Activated CD4-positive, alpha-beta T cell treated with anti-CD3 and anti-CD28 coated beads, Interleukin-2, amount 10 ng/mL, durations not matched to agents 24 days and 14 days (primary cell): ENCODE measurements at regions not wholly inside any gene's neighbourhood (a gene's known extent, or its start where the extent isn't known, plus 50 kb on each side); places are given as distances from the start of the nearest gene placed in this dataset.

Source experiments
- DNase-seq: peaks from one replicate; pipeline ENCODE4 v3.0.0; 2022
- H3K27ac Mint-ChIP-seq: one replicate; pipeline ENCODE4 v1.8.0; 2022; ENCODE audit warnings: mild to moderate bottlenecking, mixed read lengths
- H3K27me3 Mint-ChIP-seq: one replicate; pipeline ENCODE4 v1.8.0; 2022; ENCODE audit warnings: mixed read lengths
- H3K36me3 Mint-ChIP-seq: one replicate; pipeline ENCODE4 v1.8.0; 2022; ENCODE audit warnings: low read depth, mild to moderate bottlenecking, mixed read lengths
- H3K4me1 Mint-ChIP-seq: one replicate; pipeline ENCODE4 v1.8.0; 2021; ENCODE audit warnings: mixed read lengths
- H3K4me3 Mint-ChIP-seq: one replicate; pipeline ENCODE4 v1.8.0; 2022; ENCODE audit warnings: mild to moderate bottlenecking, moderate library complexity, mixed read lengths
- H3K9me3 Mint-ChIP-seq: one replicate; pipeline ENCODE4 v1.8.0; 2021; ENCODE audit warnings: mixed read lengths
- intact Hi-C: fragments of 100-400 bp; cut with micrococcal nuclease; formaldehyde crosslinking; loops from one replicate; pipeline ENCODE4 v1.15.1; 2023

DNA sequence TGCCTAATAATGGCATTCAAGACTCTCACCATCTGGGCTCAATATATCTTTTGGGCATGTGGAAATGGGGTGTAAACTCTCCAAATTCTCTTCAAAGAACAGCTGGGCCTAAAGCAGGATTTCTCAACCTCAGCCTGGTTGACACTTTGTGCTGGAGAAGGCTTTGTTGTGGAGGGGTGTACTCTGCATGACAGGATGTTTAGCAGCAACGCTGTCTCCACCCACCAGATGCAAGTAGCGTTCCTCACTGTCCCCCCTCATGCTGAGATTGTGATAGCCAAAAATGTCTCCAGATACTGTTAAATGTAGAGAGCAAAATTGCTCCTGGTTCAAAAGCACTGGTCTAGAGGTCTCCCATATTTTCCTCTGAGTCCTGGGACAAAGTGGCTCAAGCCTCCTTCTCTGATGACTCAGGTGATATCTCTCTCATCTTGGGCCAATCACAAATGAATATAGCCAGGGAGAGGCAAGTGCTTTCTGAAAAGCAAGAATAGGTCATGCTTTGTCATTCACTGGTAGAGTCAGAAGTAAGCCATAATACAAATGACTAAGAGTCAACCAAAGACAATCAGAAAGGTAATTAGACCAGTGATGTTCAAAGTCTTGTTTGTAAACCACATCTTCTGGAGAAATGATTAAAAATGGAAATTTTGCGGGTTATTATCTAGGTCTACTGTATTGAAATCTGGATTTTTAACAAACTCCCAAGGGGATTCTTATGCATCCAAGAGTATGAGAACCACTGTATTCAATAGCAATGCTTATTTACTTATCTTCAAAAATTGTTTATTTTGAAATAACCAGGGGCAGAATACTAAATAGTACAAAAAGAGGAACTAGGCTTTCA, 330.8 kb downstream of the PTEN start:
- peaks cover 25% of the 10 kb centered on the region for H3K4me1 Mint-ChIP-seq
- peak overlapping the region; percentile 39 for H3K4me3 Mint-ChIP-seq
- H3K27me3 Mint-ChIP-seq: peaks cover 2% of the 10 kb centered on the region
- intact Hi-C loops: loop anchor here (1.0 to 5.0 kb wide), 3 partner anchors 42 to 103 kb away; no protein-coding TSS in a partner anchor
- peaks cover 20% of the 10 kb centered on the region for H3K9me3 Mint-ChIP-seq
- H3K27ac Mint-ChIP-seq: peak overlapping the region; percentile 79
- H3K36me3 Mint-ChIP-seq: no peaks in the 10 kb centered on the region
- DNase-seq: peak; percentile 85

DNA sequence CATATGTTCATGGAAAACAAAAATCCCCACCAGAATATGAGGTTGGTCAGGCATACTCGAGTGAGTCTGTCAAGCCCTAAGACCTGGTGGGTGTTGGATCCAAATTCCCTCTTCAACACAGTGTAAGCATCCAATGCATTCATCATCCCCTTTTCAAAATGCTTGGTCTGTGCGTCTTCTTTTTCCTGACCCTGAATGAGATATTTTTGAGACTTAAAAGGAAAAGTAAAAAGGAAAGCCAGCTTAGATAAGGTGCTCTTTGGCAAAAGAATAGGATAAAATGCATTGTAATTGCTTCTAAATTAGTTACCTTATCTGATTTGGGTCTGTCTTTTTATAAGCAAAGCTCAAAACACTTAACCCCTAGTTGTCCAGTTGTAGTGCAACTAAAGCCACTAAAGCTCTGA, 331.5 kb downstream of the PTEN start:
- peaks cover 25% of the 10 kb centered on the region for H3K4me1 Mint-ChIP-seq
- no peaks in the 10 kb centered on the region for H3K36me3 Mint-ChIP-seq
- no peak overlapping the region for H3K4me3 Mint-ChIP-seq
- H3K9me3 Mint-ChIP-seq: peaks cover 24% of the 10 kb centered on the region
- peaks cover 2% of the 10 kb centered on the region for H3K27me3 Mint-ChIP-seq
- DNase-seq: no peak
- H3K27ac Mint-ChIP-seq: no peak overlapping the region
- intact Hi-C loops: loop anchor here (1.0 to 5.0 kb wide), 3 partner anchors 43 to 104 kb away; no protein-coding TSS in a partner anchor

GRCh38 chr10:88195841-88196240, 332.4 kb downstream of the PTEN start:
- H3K9me3 Mint-ChIP-seq: peaks cover 20% of the 10 kb centered on the region
- intact Hi-C loops: no loop called here
- no peak overlapping the region for H3K4me3 Mint-ChIP-seq
- H3K27ac Mint-ChIP-seq: no peak overlapping the region
- no peaks in the 10 kb centered on the region for H3K36me3 Mint-ChIP-seq
- H3K27me3 Mint-ChIP-seq: peaks cover 2% of the 10 kb centered on the region
- H3K4me1 Mint-ChIP-seq: peaks cover 23% of the 10 kb centered on the region
- no peak for DNase-seq

DNA sequence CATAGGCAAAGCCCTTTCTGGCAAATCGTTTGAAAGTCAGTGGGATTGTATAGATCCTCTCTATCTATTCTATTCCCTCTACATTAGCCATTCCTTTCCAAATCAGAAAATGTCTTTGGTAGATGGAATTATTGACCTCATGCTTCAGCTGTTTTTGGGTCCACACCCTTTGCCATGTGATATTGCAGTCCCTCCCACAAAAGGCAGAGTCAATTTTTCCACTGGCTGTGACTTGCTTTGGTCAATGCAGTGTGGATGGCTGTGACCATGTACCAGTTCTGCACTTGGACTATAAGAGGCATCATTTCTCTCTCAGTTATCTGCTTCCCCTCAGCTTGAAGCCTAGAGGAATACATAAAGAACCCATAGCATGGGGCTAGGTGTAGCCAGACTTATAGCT, 332.9 kb downstream of the PTEN start:
- intact Hi-C loops: no loop called here

GRCh38 chr10:88198023-88198422, 334.6 kb downstream of the PTEN start:
- Mint-ChIP-seq H3K27me3 (peaks cover 2% of the 10 kb centered on the region), H3K4me1 (peaks cover 21% of the 10 kb centered on the region), H3K36me3 (no peaks in the 10 kb centered on the region), H3K4me3 (no peak overlapping the region), H3K27ac (no peak overlapping the region), H3K9me3 (peaks cover 20% of the 10 kb centered on the region)
- DNase-seq: no peak
- intact Hi-C loops: no loop called here

More for the DNA sequence above, 332.9 kb downstream of the PTEN start:
- no peak for DNase-seq
- H3K4me3 Mint-ChIP-seq: no peak overlapping the region
- H3K4me1 Mint-ChIP-seq: peaks cover 23% of the 10 kb centered on the region
- H3K27ac Mint-ChIP-seq: no peak overlapping the region
- peaks cover 20% of the 10 kb centered on the region for H3K9me3 Mint-ChIP-seq
- peaks cover 2% of the 10 kb centered on the region for H3K27me3 Mint-ChIP-seq
- no peaks in the 10 kb centered on the region for H3K36me3 Mint-ChIP-seq

- no peaks in the 10 kb centered on the region for H3K27me3 Mint-ChIP-seq
- intact Hi-C loops: no loop called here
- no peak overlapping the region for H3K4me3 Mint-ChIP-seq
- no peak overlapping the region for H3K27ac Mint-ChIP-seq
- peaks cover 20% of the 10 kb centered on the region for H3K9me3 Mint-ChIP-seq
- no peaks in the 10 kb centered on the region for H3K36me3 Mint-ChIP-seq
- peaks cover 2% of the 10 kb centered on the region for H3K4me1 Mint-ChIP-seq
- DNase-seq: no peak
These were observed 337.0 kb downstream of the PTEN start for GRCh38 chr10:88200312-88201032.

- H3K9me3 Mint-ChIP-seq: no peaks in the 10 kb centered on the region
- no peak overlapping the region for H3K27ac Mint-ChIP-seq
- H3K27me3 Mint-ChIP-seq: peaks cover 5% of the 10 kb centered on the region
- no peak for DNase-seq
- no peaks in the 10 kb centered on the region for H3K36me3 Mint-ChIP-seq
- no peak overlapping the region for H3K4me3 Mint-ChIP-seq
- H3K4me1 Mint-ChIP-seq: no peaks in the 10 kb centered on the region
- intact Hi-C loops: no loop called here
These were observed 342.5 kb downstream of the PTEN start for GRCh38 chr10:88205842-88206446.

- DNase-seq: no peak
- Mint-ChIP-seq H3K9me3 (peaks cover 3% of the 10 kb centered on the region), H3K4me1 (peaks cover under 1% of the 10 kb centered on the region), H3K27ac (no peak overlapping the region), H3K4me3 (no peak overlapping the region), H3K36me3 (peaks cover 2% of the 10 kb centered on the region), H3K27me3 (peaks cover 5% of the 10 kb centered on the region)
- intact Hi-C loops: no loop called here
These were observed 343.7 kb downstream of the PTEN start for GRCh38 chr10:88207121-88207546.

DNA sequence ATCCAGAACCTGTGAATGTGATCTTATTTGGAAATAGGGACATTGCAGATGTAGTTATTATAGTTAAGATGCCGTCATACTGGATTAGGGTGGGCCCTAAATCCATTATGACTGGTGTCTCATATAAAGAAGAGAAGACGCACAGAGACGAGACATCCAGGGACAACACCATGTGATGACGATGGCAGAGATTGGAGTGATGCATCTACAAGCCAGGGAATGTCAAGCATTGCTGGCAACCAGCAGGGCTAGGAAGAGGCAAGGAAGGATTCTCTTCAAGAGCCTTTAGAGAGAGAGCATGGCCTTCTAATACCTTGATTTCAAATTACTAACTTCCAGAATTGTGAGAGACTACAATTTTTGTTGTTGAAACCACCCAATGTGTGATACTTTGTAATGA, 345.8 kb downstream of the PTEN start:
- peaks cover 2% of the 10 kb centered on the region for H3K4me1 Mint-ChIP-seq
- DNase-seq: no peak
- peaks cover 5% of the 10 kb centered on the region for H3K27me3 Mint-ChIP-seq
- H3K27ac Mint-ChIP-seq: no peak overlapping the region
- peaks cover 4% of the 10 kb centered on the region for H3K36me3 Mint-ChIP-seq
- H3K9me3 Mint-ChIP-seq: peaks cover 15% of the 10 kb centered on the region
- H3K4me3 Mint-ChIP-seq: no peak overlapping the region
- intact Hi-C loops: no loop called here

- H3K9me3 Mint-ChIP-seq: peaks cover 15% of the 10 kb centered on the region
- H3K4me3 Mint-ChIP-seq: no peak overlapping the region
- peaks cover 5% of the 10 kb centered on the region for H3K27me3 Mint-ChIP-seq
- H3K4me1 Mint-ChIP-seq: peaks cover 2% of the 10 kb centered on the region
- peaks cover 4% of the 10 kb centered on the region for H3K36me3 Mint-ChIP-seq
- intact Hi-C loops: no loop called here
- no peak for DNase-seq
- H3K27ac Mint-ChIP-seq: no peak overlapping the region
These were observed 346.6 kb downstream of the PTEN start for GRCh38 chr10:88209837-88210561.

DNA sequence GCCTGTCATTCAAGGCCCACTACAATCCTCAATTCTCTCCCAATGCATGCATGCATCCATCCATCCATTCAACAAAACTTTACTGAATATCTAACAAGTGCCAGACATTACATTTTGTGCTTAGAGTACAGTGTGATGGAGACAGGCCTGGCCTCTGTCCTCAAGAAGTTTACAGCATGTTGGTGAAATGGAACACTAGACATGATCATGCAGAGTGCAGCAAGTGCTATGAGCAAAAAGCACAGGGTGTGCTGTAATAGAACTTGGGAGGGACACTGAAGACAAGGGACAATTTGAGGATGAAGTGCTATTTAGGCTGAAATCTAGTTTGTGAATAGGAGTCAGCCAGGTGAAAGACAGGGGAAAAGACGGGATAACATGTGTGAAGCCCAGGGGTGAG, 347.8 kb downstream of the PTEN start:
- peaks cover 2% of the 10 kb centered on the region for H3K4me1 Mint-ChIP-seq
- no peak overlapping the region for H3K4me3 Mint-ChIP-seq
- no peak overlapping the region for H3K27ac Mint-ChIP-seq
- peaks cover 4% of the 10 kb centered on the region for H3K36me3 Mint-ChIP-seq
- H3K27me3 Mint-ChIP-seq: peaks cover 5% of the 10 kb centered on the region
- no peak for DNase-seq
- H3K9me3 Mint-ChIP-seq: peaks cover 15% of the 10 kb centered on the region
- intact Hi-C loops: no loop called here

DNA sequence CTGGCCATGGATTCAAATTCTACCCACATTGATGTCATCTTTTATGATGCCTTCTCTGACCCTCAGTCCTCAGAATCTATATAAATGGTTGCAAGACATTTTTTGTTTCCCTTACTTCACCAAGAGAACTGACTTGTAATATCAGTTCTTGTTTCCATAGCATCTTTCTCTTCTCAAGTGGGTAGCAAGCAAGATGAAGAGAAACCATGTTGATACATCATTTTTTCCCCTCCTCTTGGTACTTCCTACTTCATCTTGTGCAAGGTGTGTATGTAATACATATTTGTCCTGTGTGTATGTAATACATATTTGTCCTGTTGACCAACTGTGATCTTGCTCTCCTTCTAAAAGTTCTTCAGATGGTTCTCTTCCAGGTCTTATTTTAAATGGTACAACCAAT, 348.6 kb downstream of the PTEN start:
- peaks cover 4% of the 10 kb centered on the region for H3K36me3 Mint-ChIP-seq
- peaks cover 4% of the 10 kb centered on the region for H3K27me3 Mint-ChIP-seq
- no peak overlapping the region for H3K27ac Mint-ChIP-seq
- H3K4me1 Mint-ChIP-seq: peaks cover 2% of the 10 kb centered on the region
- no peak overlapping the region for H3K4me3 Mint-ChIP-seq
- no peak for DNase-seq
- peaks cover 15% of the 10 kb centered on the region for H3K9me3 Mint-ChIP-seq
- intact Hi-C loops: no loop called here

GRCh38 chr10:88213065-88213605, 349.7 kb downstream of the PTEN start:
- intact Hi-C loops: no loop called here
- Mint-ChIP-seq H3K9me3 (peaks cover 15% of the 10 kb centered on the region), H3K27me3 (no peaks in the 10 kb centered on the region), H3K27ac (no peak overlapping the region), H3K4me1 (peaks cover 2% of the 10 kb centered on the region), H3K4me3 (no peak overlapping the region), H3K36me3 (peaks cover 4% of the 10 kb centered on the region)
- DNase-seq: no peak
